ENCODE measurements at regions not wholly inside any gene's neighbourhood (a gene's known extent, or its start where the extent isn't known, plus 50 kb on each side); places are given as distances from the start of the nearest gene placed in this dataset.

DNA sequence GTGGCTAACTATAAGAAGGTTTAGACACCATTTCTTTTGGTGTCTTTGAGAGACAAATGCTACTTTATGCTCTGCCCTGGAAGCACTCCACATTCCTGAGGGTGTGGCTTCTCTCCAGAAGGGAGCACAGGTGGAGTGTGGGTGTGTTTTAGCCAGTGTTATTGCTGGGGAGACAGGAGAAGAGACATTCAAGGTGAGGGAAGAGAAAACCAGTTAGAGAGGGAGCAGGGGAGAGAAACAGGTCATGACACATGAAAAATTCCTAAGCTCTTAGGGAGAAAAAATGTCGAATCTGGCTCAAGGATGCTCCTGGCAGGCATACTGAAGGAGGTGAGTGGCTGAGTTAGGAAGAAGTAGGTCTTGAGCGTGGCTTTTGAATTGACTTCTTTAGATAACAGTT lies 292.8 kb downstream of the CLIC5 start:
- TF ChIP-seq EZH2 (IDR thresholded peaks at IDR 0.05; ENCODE audit: low read depth): no peak
- TF ChIP-seq, protein P1, sequence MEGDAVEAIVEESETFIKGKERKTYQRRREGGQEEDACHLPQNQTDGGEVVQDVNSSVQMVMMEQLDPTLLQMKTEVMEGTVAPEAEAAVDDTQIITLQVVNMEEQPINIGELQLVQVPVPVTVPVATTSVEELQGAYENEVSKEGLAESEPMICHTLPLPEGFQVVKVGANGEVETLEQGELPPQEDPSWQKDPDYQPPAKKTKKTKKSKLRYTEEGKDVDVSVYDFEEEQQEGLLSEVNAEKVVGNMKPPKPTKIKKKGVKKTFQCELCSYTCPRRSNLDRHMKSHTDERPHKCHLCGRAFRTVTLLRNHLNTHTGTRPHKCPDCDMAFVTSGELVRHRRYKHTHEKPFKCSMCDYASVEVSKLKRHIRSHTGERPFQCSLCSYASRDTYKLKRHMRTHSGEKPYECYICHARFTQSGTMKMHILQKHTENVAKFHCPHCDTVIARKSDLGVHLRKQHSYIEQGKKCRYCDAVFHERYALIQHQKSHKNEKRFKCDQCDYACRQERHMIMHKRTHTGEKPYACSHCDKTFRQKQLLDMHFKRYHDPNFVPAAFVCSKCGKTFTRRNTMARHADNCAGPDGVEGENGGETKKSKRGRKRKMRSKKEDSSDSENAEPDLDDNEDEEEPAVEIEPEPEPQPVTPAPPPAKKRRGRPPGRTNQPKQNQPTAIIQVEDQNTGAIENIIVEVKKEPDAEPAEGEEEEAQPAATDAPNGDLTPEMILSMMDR (conservative IDR thresholded peaks at IDR 0.05): no peak

Measured in PC-9 (cell line).